ENCODE measurements at regions not wholly inside any gene's neighbourhood (a gene's known extent, or its start where the extent isn't known, plus 50 kb on each side); places are given as distances from the start of the nearest gene placed in this dataset.

DNA sequence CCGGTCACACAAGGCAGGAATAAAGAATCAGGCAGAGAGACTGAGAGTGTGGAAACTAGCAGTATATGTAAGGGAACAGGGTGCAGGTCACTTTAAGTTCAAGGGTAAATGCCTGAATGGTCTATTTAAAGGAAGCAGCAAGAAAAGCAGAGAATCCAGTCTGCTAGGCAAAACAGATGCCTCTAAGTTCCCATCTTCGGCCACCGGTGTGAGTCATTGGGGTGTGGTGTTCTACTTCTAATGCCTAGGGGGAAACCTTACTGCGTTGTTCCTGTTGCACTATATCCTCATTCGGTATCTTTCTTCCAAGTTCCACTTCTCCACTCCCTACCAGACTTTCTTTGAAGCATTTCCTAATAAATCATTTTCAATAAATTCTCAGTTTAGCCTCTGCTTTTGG lies 259.9 kb downstream of the HHIPL2 start:
- H3K27ac ChIP-seq (ENCODE audit: low read depth, low read length), result no peak overlapping the region
- no peaks in the 10 kb centered on the region for H3K9me3 ChIP-seq (ENCODE audit: low read depth, low read length)
- peaks cover 7% of the 10 kb centered on the region for H3K4me1 ChIP-seq (ENCODE audit: insufficient read depth, low read length)
- H3K27me3 ChIP-seq (ENCODE audit: insufficient read depth, low read length), result no peaks in the 10 kb centered on the region
- DNase-seq (ENCODE audit: insufficient read length, low spot score, missing footprints), result no peak
- H3K4me2 ChIP-seq (ENCODE audit: insufficient read depth, low read length), result no peak overlapping the region
- no peaks in the 10 kb centered on the region for H3K36me3 ChIP-seq (ENCODE audit: insufficient read depth, low read length)
- TF ChIP-seq, protein P1, sequence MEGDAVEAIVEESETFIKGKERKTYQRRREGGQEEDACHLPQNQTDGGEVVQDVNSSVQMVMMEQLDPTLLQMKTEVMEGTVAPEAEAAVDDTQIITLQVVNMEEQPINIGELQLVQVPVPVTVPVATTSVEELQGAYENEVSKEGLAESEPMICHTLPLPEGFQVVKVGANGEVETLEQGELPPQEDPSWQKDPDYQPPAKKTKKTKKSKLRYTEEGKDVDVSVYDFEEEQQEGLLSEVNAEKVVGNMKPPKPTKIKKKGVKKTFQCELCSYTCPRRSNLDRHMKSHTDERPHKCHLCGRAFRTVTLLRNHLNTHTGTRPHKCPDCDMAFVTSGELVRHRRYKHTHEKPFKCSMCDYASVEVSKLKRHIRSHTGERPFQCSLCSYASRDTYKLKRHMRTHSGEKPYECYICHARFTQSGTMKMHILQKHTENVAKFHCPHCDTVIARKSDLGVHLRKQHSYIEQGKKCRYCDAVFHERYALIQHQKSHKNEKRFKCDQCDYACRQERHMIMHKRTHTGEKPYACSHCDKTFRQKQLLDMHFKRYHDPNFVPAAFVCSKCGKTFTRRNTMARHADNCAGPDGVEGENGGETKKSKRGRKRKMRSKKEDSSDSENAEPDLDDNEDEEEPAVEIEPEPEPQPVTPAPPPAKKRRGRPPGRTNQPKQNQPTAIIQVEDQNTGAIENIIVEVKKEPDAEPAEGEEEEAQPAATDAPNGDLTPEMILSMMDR (IDR thresholded peaks at IDR 0.05; ENCODE audit: extremely low read depth, low read depth, low read length), result no peak
- H4K20me1 ChIP-seq (ENCODE audit: insufficient read depth, low read length), result no peaks in the 10 kb centered on the region
- no peak overlapping the region for H3K4me3 ChIP-seq (ENCODE audit: insufficient read depth, low read length)
- no peaks in the 10 kb centered on the region for H3K79me2 ChIP-seq (ENCODE audit: insufficient read depth, low read length)
- H2AFZ ChIP-seq (ENCODE audit: low read length), result no peak overlapping the region

DNA sequence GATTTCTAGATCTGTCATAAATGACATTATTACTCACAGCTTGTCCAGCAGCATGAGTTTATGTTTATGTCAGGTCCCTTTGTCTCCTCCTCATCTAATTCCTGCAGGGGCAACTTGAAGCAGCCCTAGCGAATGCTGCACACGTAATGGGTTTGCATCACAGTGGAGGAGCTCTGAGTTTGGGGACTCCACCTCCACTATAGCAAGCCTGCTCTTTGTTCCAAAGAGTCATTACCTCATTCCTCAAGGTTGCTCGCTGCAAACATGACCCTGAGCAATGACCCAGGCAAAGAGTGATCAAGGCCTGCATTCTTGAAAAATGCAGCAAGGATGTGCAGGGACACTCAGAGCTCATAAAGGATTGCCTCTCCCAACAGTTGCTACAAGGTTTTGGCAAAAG lies 261.9 kb downstream of the HHIPL2 start:
- DNase-seq (ENCODE audit: insufficient read length, low spot score, missing footprints), result no peak
- TF ChIP-seq, protein P1 (IDR thresholded peaks at IDR 0.05; ENCODE audit: extremely low read depth, low read depth, low read length), result no peak
- no peak overlapping the region for H3K27ac ChIP-seq (ENCODE audit: low read depth, low read length)
- H4K20me1 ChIP-seq (ENCODE audit: insufficient read depth, low read length), result no peaks in the 10 kb centered on the region
- H3K4me3 ChIP-seq (ENCODE audit: insufficient read depth, low read length), result no peak overlapping the region
- no peaks in the 10 kb centered on the region for H3K27me3 ChIP-seq (ENCODE audit: insufficient read depth, low read length)
- no peaks in the 10 kb centered on the region for H3K9me3 ChIP-seq (ENCODE audit: low read depth, low read length)
- no peak overlapping the region for H2AFZ ChIP-seq (ENCODE audit: low read length)
- H3K4me2 ChIP-seq (ENCODE audit: insufficient read depth, low read length), result no peak overlapping the region
- no peaks in the 10 kb centered on the region for H3K36me3 ChIP-seq (ENCODE audit: insufficient read depth, low read length)
- H3K4me1 ChIP-seq (ENCODE audit: insufficient read depth, low read length), result peaks cover 7% of the 10 kb centered on the region
- no peaks in the 10 kb centered on the region for H3K79me2 ChIP-seq (ENCODE audit: insufficient read depth, low read length)

DNA sequence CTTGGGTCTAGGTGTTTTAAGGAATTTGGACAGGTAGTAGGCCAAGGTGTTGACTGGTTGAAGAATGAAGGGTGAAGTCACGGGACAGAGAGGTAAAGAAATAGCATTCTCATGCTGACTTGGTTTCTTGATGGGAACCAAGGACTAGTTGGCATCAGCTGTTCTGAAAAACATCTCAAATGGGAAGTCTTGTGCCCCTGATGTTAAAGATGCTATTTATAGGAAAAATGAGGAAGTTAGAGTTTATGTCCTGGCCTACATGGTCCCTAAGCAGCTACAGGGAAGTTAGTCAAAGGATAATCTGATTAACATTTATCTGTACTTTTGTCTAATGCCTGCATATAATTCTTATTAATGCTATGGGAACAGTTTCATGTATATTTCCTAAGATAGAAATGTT lies 262.4 kb downstream of the HHIPL2 start:
- Histone ChIP-seq H3K4me3 (ENCODE audit: insufficient read depth, low read length) (no peak overlapping the region), H3K27ac (ENCODE audit: low read depth, low read length) (no peak overlapping the region), H3K79me2 (ENCODE audit: insufficient read depth, low read length) (no peaks in the 10 kb centered on the region), H3K36me3 (ENCODE audit: insufficient read depth, low read length) (no peaks in the 10 kb centered on the region), H3K4me1 (ENCODE audit: insufficient read depth, low read length) (peaks cover 7% of the 10 kb centered on the region), H3K4me2 (ENCODE audit: insufficient read depth, low read length) (no peak overlapping the region), H2AFZ (ENCODE audit: low read length) (no peak overlapping the region), H3K27me3 (ENCODE audit: insufficient read depth, low read length) (no peaks in the 10 kb centered on the region), H4K20me1 (ENCODE audit: insufficient read depth, low read length) (no peaks in the 10 kb centered on the region), H3K9me3 (ENCODE audit: low read depth, low read length) (no peaks in the 10 kb centered on the region)
- TF ChIP-seq, protein P1 (IDR thresholded peaks at IDR 0.05; ENCODE audit: extremely low read depth, low read depth, low read length), result no peak
- DNase-seq (ENCODE audit: insufficient read length, low spot score, missing footprints), result no peak

DNA sequence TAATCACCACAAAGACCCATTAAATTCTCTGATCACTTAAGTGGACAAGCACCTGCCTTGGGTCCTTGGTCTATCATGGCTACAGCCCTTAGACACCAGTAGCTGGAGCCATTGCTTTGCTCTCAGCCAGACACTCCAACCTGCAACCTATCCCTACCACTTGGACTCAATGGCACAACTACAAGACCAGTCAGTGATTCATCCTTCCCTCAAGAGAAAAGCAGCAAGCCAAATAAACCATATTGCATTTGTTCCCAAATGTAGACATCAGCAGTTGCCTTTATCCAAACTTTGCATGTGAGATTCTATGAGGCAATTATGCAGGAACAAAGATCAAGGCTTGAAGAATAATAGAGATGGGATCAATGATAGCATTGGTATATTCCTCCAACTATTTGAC lies 263.4 kb downstream of the HHIPL2 start:
- H3K36me3 ChIP-seq (ENCODE audit: insufficient read depth, low read length), result no peaks in the 10 kb centered on the region
- H3K27ac ChIP-seq (ENCODE audit: low read depth, low read length), result no peak overlapping the region
- no peak overlapping the region for H3K4me3 ChIP-seq (ENCODE audit: insufficient read depth, low read length)
- no peaks in the 10 kb centered on the region for H3K9me3 ChIP-seq (ENCODE audit: low read depth, low read length)
- H3K4me2 ChIP-seq (ENCODE audit: insufficient read depth, low read length), result no peak overlapping the region
- no peak for DNase-seq (ENCODE audit: insufficient read length, low spot score, missing footprints)
- H3K4me1 ChIP-seq (ENCODE audit: insufficient read depth, low read length), result peaks cover 7% of the 10 kb centered on the region
- H4K20me1 ChIP-seq (ENCODE audit: insufficient read depth, low read length), result no peaks in the 10 kb centered on the region
- no peaks in the 10 kb centered on the region for H3K79me2 ChIP-seq (ENCODE audit: insufficient read depth, low read length)
- H2AFZ ChIP-seq (ENCODE audit: low read length), result no peak overlapping the region
- TF ChIP-seq, protein P1 (IDR thresholded peaks at IDR 0.05; ENCODE audit: extremely low read depth, low read depth, low read length), result no peak
- H3K27me3 ChIP-seq (ENCODE audit: insufficient read depth, low read length), result no peaks in the 10 kb centered on the region
